Brain microvascular endothelial cell (primary cell): ENCODE measurements at regions not wholly inside any gene's neighbourhood (a gene's known extent, or its start where the extent isn't known, plus 50 kb on each side); places are given as distances from the start of the nearest gene placed in this dataset.

Experiments
- DNase-seq: peaks from one replicate; pipeline ENCODE4 v3.0.0-alpha.2; 2020
- H3K27ac ChIP-seq: fragments of 250-450 bp; sonication (Bioruptor Pico); 2 replicates; pipeline ENCODE4 v1.5.1; 2020; ENCODE audit warnings: mild to moderate bottlenecking, moderate library complexity
- H3K27me3 ChIP-seq: fragments of 250-450 bp; sonication (Bioruptor Pico); replicated peaks from 2 replicates; pipeline ENCODE4 v1.5.1; 2020; ENCODE audit warnings: mild to moderate bottlenecking
- H3K36me3 ChIP-seq: fragments of 250-450 bp; sonication (Bioruptor Pico); replicated peaks from 2 replicates; pipeline ENCODE4 v1.5.1; 2020; ENCODE audit warnings: mild to moderate bottlenecking
- H3K4me3 ChIP-seq: 2 replicates; pipeline ENCODE4 v1.5.1; 2011; ENCODE audit warnings: low read depth, mild to moderate bottlenecking, control low read depth, low read length, moderate library complexity
- in situ Hi-C: cut with HindIII; loops from 2 replicates; pipeline ENCODE4 v1.10.0; 2017; ENCODE audit warnings: low sequenced_read_pairs, low pct_ligation_motif_present
- TF ChIP-seq, protein P1 (sequence below): IDR thresholded peaks from 2 replicates; pipeline ENCODE4 v1.5.1; 2011; ENCODE audit warnings: low read depth, mild to moderate bottlenecking, moderate library complexity, low read length, control low read depth, inconsistent platforms; ENCODE audit errors: missing control alignments

DNA sequence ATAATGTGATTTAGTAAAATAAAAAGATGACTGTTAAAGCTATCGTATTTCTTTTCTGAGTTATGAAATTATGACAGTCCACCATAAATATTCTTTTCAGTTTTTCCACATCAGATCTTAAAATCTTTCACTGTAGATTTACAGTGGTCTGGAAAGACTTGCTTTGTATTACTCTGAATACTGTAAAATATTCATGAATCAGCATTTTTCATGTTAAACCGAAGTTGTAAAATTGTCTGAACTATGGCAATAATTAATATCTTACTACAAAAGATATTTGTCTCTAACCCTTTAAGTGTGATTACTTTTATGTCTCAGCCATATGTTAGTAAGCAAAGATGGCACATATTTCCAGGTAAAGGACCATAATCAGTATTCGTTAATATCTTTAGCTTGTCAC lies 1397.2 kb upstream of the PCDH9 start:
- no peak for DNase-seq
- Histone ChIP-seq H3K4me3 (no peak overlapping the region), H3K27me3 (no peaks in the 10 kb centered on the region), H3K27ac (no peak overlapping the region), H3K36me3 (no peaks in the 10 kb centered on the region)
- in situ Hi-C loops = no loop called here
- TF ChIP-seq, protein P1, sequence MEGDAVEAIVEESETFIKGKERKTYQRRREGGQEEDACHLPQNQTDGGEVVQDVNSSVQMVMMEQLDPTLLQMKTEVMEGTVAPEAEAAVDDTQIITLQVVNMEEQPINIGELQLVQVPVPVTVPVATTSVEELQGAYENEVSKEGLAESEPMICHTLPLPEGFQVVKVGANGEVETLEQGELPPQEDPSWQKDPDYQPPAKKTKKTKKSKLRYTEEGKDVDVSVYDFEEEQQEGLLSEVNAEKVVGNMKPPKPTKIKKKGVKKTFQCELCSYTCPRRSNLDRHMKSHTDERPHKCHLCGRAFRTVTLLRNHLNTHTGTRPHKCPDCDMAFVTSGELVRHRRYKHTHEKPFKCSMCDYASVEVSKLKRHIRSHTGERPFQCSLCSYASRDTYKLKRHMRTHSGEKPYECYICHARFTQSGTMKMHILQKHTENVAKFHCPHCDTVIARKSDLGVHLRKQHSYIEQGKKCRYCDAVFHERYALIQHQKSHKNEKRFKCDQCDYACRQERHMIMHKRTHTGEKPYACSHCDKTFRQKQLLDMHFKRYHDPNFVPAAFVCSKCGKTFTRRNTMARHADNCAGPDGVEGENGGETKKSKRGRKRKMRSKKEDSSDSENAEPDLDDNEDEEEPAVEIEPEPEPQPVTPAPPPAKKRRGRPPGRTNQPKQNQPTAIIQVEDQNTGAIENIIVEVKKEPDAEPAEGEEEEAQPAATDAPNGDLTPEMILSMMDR = no peak

- DNase-seq = no peak
- H3K36me3 ChIP-seq = no peaks in the 10 kb centered on the region
- H3K27me3 ChIP-seq = no peaks in the 10 kb centered on the region
- in situ Hi-C loops = no loop called here
- TF ChIP-seq, protein P1 = no peak
- no peak overlapping the region for H3K27ac ChIP-seq
- no peak overlapping the region for H3K4me3 ChIP-seq
Measured at GRCh38 chr13:68616600-68617222, 1386.6 kb upstream of the PCDH9 start.

DNA sequence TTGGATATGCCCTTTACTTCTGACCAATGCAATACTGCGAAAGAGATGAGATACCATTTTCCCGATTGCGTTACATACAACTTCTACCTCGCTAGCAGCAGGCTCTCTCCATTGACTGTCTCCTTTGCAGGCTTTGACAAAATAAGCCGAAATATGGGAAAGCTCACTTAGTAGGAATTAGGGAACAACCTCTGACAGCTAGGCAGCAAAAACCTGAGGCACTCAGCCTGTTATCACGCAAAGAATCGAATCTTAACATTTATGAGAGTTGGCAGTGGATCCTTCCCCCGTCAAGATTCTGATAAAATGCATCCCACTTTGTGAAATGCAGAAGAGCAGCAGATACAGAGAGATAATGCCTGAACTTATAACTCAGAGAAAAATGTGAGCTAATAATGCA lies 1379.5 kb upstream of the PCDH9 start:
- no peak for DNase-seq
- TF ChIP-seq, protein P1 = no peak
- H3K27ac ChIP-seq = no peak overlapping the region
- H3K36me3 ChIP-seq = no peaks in the 10 kb centered on the region
- in situ Hi-C loops = no loop called here
- no peaks in the 10 kb centered on the region for H3K27me3 ChIP-seq
- no peak overlapping the region for H3K4me3 ChIP-seq

GRCh38 chr13:68608147-68608546 lies 1378.0 kb upstream of the PCDH9 start:
- Histone ChIP-seq H3K27me3 (no peaks in the 10 kb centered on the region), H3K4me3 (no peak overlapping the region), H3K27ac (no peak overlapping the region), H3K36me3 (no peaks in the 10 kb centered on the region)
- in situ Hi-C loops = no loop called here
- DNase-seq = no peak
- TF ChIP-seq, protein P1 = no peak

GRCh38 chr13:68597641-68598040 lies 1367.5 kb upstream of the PCDH9 start:
- TF ChIP-seq, protein P1 = no peak
- no peaks in the 10 kb centered on the region for H3K36me3 ChIP-seq
- H3K27ac ChIP-seq = no peak overlapping the region
- in situ Hi-C loops = no loop called here
- DNase-seq = no peak
- H3K4me3 ChIP-seq = no peak overlapping the region
- no peaks in the 10 kb centered on the region for H3K27me3 ChIP-seq

DNA sequence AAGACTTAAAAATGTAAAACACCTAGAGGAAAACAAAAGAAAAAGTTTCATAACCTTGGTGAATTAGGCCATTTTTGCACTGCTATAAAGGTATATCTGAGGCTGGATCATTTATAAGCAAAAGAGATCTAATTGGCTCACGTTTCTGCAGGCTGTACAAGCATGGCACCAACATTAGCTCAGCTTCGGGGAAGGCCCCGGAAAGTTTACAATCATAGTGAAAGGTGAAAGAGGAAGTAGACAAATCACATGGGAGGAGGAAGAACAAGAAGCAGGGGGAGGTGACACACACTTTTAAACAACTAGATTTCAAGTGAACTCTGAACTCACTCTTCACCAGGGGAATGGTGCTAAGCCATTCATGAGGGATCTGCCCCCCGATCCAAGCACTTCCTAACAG lies 1358.5 kb upstream of the PCDH9 start:
- in situ Hi-C loops = no loop called here
- Histone ChIP-seq H3K27ac (no peak overlapping the region), H3K36me3 (no peaks in the 10 kb centered on the region), H3K27me3 (no peaks in the 10 kb centered on the region), H3K4me3 (no peak overlapping the region)
- TF ChIP-seq, protein P1 = no peak
- DNase-seq = no peak
